PC-9 (cell line): ENCODE measurements at regions not wholly inside any gene's neighbourhood (a gene's known extent, or its start where the extent isn't known, plus 50 kb on each side); places are given as distances from the start of the nearest gene placed in this dataset.

Experiments used
- BruUV-seq: library from RNA; stranded (reverse); fragments of 400-500 nt; replicated peaks from 2 replicates; lab custom pipeline; 2021; lab: Mats Ljungman, UMichigan
- CTCF ChIA-PET: fragments of 300-600 bp; sonication (Branson Sonifier 250); formaldehyde crosslinking; loops from one replicate; lab custom pipeline; 2022; ENCODE audit warnings: antibody characterized with exemption; lab: Charles Lee
- POLR2A ChIA-PET: fragments of 300-600 bp; sonication (Branson Sonifier 250); formaldehyde crosslinking; loops from one replicate; lab custom pipeline; 2022; ENCODE audit warnings: antibody characterized with exemption; ENCODE audit not compliant: unreplicated experiment; lab: Charles Lee
- DNase-seq, 2 experiments: peaks; one replicate each; pipeline versions ENCODE4 v3.0.0 to v3.0.0-alpha.2; 2015 to 2022; ENCODE audit warnings: mixed read lengths in 1 of 2
- H2AFZ ChIP-seq: fragments of 200-600 bp; sonication (generic); 2 replicates; pipeline ENCODE4 v1.8.1; 2017; ENCODE audit warnings: antibody characterized with exemption
- H3F3A ChIP-seq: fragments of 200-600 bp; sonication (generic); 2 replicates; pipeline ENCODE4 v1.8.1; 2017; ENCODE audit warnings: antibody characterized with exemption, mild to moderate bottlenecking, low read depth; ENCODE audit not compliant: insufficient read depth
- H3K27ac ChIP-seq: fragments of 200-600 bp; sonication (generic); 2 replicates; pipeline ENCODE4 v1.6.1; 2016; ENCODE audit warnings: mixed run types
- H3K27me3 ChIP-seq: fragments of 200-600 bp; sonication (generic); 2 replicates; pipeline ENCODE4 v1.6.1; 2016; ENCODE audit warnings: low read depth, mixed run types; ENCODE audit not compliant: insufficient read depth
- H3K36me3 ChIP-seq: fragments of 200-600 bp; sonication (generic); 2 replicates; pipeline ENCODE4 v1.6.1; 2016; ENCODE audit warnings: low read depth, mixed run types
- H3K4me1 ChIP-seq: fragments of 200-600 bp; sonication (generic); replicated peaks from 2 replicates; pipeline ENCODE4 v1.6.1; 2016; ENCODE audit warnings: mixed run types; ENCODE audit not compliant: insufficient read depth
- H3K4me2 ChIP-seq: fragments of 200-600 bp; sonication (generic); 2 replicates; pipeline ENCODE4 v1.6.1; 2017; ENCODE audit warnings: mixed run types
- H3K4me3 ChIP-seq: fragments of 200-600 bp; sonication (generic); 2 replicates; pipeline ENCODE4 v1.6.1; 2016; ENCODE audit warnings: mixed run types
- H3K79me2 ChIP-seq: fragments of 200-600 bp; sonication (generic); 2 replicates; pipeline ENCODE4 v1.6.1; 2017; ENCODE audit warnings: low read depth, mixed run types
- H3K9me2 ChIP-seq: fragments of 200-600 bp; sonication (generic); 2 replicates; pipeline ENCODE4 v1.8.1; 2017; ENCODE audit warnings: mild to moderate bottlenecking; ENCODE audit not compliant: insufficient read depth
- H3K9me3 ChIP-seq: fragments of 200-600 bp; sonication (generic); 2 replicates; pipeline ENCODE4 v1.8.1; 2016; ENCODE audit warnings: low read depth; ENCODE audit not compliant: insufficient read depth
- H4K20me1 ChIP-seq: fragments of 200-600 bp; sonication (generic); 2 replicates; pipeline ENCODE4 v1.8.1; 2017; ENCODE audit not compliant: insufficient read depth
- CTCF ChIP-seq: fragments of 200-600 bp; sonication (generic); conservative IDR thresholded peaks from 2 replicates; pipeline ENCODE4 v1.6.1; 2017; ENCODE audit warnings: mixed run types, antibody characterized with exemption, mild to moderate bottlenecking, moderate library complexity
- EZH2 ChIP-seq: fragments of 200-600 bp; sonication (generic); IDR thresholded peaks from 2 replicates; pipeline ENCODE4 v1.8.0; 2017; ENCODE audit warnings: antibody characterized with exemption, low read depth
- intact Hi-C: fragments of 100-400 bp; cut with micrococcal nuclease; formaldehyde crosslinking; loops from one replicate; pipeline ENCODE4 v1.10.0; 2022; ENCODE audit not compliant: unreplicated experiment

- no peaks in the 10 kb centered on the region for H3K36me3 ChIP-seq
- no peaks in the 10 kb centered on the region for H3K9me2 ChIP-seq
- no peaks in the 10 kb centered on the region for H4K20me1 ChIP-seq
- H3K79me2 ChIP-seq = no peaks in the 10 kb centered on the region
- no peak overlapping the region for H3K4me2 ChIP-seq
- H3K4me3 ChIP-seq = no peak overlapping the region
- DNase-seq = no peak
- ChIA-PET CTCF (no interaction called here), POLR2A (no interaction called here)
- H3K27me3 ChIP-seq = no peaks in the 10 kb centered on the region
- TF ChIP-seq EZH2 (no peak), CTCF (no peak)
- intact Hi-C loops = no loop called here
- no TSS peak for BruUV-seq
- H3K4me1 ChIP-seq = no peaks in the 10 kb centered on the region
- no peaks in the 10 kb centered on the region for H3F3A ChIP-seq
- H3K9me3 ChIP-seq = no peaks in the 10 kb centered on the region
- no peak overlapping the region for H3K27ac ChIP-seq
- H2AFZ ChIP-seq = no peak overlapping the region
These were observed 254.6 kb downstream of the PYDC2 start for GRCh38 chr3:191715585-191715984.

GRCh38 chr3:191721390-191721861 lies 260.5 kb downstream of the PYDC2 start:
- ChIA-PET POLR2A (no interaction called here), CTCF (no interaction called here)
- no peak overlapping the region for H3K4me3 ChIP-seq
- H3K4me1 ChIP-seq = no peaks in the 10 kb centered on the region
- H2AFZ ChIP-seq = peak overlapping the region; percentile 12; the same call in 1 of the 2 replicates
- no TSS peak for BruUV-seq
- no peaks in the 10 kb centered on the region for H3K36me3 ChIP-seq
- no peaks in the 10 kb centered on the region for H3K27me3 ChIP-seq
- no peaks in the 10 kb centered on the region for H3K9me3 ChIP-seq
- no peak overlapping the region for H3K27ac ChIP-seq
- no peaks in the 10 kb centered on the region for H3F3A ChIP-seq
- intact Hi-C loops = no loop called here
- no peak overlapping the region for H3K4me2 ChIP-seq
- no peaks in the 10 kb centered on the region for H3K9me2 ChIP-seq
- H3K79me2 ChIP-seq = no peaks in the 10 kb centered on the region
- H4K20me1 ChIP-seq = no peaks in the 10 kb centered on the region
- no peak for TF ChIP-seq CTCF
- TF ChIP-seq EZH2 = no peak
- DNase-seq = no peak

GRCh38 chr3:191721990-191722389 lies 261.0 kb downstream of the PYDC2 start:
- H4K20me1 ChIP-seq = no peaks in the 10 kb centered on the region
- intact Hi-C loops = no loop called here
- DNase-seq = no peak
- POLR2A ChIA-PET = no interaction called here
- H3K27ac ChIP-seq = no peak overlapping the region
- H3K4me1 ChIP-seq = no peaks in the 10 kb centered on the region
- H3K4me2 ChIP-seq = no peak overlapping the region
- H3K79me2 ChIP-seq = no peaks in the 10 kb centered on the region
- H2AFZ ChIP-seq = no peak overlapping the region
- no peak overlapping the region for H3K4me3 ChIP-seq
- CTCF ChIA-PET = no interaction called here
- H3K27me3 ChIP-seq = no peaks in the 10 kb centered on the region
- no TSS peak for BruUV-seq
- no peaks in the 10 kb centered on the region for H3K9me3 ChIP-seq
- H3F3A ChIP-seq = no peaks in the 10 kb centered on the region
- H3K9me2 ChIP-seq = no peaks in the 10 kb centered on the region
- TF ChIP-seq CTCF (no peak), EZH2 (no peak)
- H3K36me3 ChIP-seq = no peaks in the 10 kb centered on the region
